ENCODE measurements at regions not wholly inside any gene's neighbourhood (a gene's known extent, or its start where the extent isn't known, plus 50 kb on each side); places are given as distances from the start of the nearest gene placed in this dataset.
"Not testable (repeated sequence)": the region's sequence is repeated elsewhere in the genome, so short reads cannot be mapped to it uniquely, and the experiment has no call there.

DNA sequence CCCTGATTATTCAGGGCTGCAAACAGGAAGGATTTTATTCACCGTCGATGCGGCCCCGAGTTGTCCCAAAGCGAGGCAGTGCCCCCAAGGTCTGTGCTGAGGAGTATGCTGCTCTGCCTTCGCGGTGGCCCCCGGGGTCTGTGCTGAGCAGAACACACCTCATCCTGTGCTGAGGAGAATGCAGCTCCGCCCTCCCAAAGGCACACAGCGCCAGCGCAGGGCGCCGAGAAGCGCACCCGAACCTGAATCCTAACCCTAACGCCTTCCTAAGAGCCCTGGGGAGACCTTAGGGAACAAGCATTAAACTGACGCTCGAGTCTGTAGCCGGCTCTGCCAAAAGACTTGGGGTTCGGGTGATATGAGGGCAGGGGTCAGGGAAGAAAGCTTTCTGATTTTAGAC is 521.5 kb downstream of the ZNF37A start:
- TF ChIP-seq CTCF, POLR2AphosphoS5, POLR2A (IDR thresholded peaks at IDR 0.05): not testable (repeated sequence)

Data from suprapubic skin (tissue), 4 donors.